ENCODE measurements at regions not wholly inside any gene's neighbourhood (a gene's known extent, or its start where the extent isn't known, plus 50 kb on each side); places are given as distances from the start of the nearest gene placed in this dataset.

DNA sequence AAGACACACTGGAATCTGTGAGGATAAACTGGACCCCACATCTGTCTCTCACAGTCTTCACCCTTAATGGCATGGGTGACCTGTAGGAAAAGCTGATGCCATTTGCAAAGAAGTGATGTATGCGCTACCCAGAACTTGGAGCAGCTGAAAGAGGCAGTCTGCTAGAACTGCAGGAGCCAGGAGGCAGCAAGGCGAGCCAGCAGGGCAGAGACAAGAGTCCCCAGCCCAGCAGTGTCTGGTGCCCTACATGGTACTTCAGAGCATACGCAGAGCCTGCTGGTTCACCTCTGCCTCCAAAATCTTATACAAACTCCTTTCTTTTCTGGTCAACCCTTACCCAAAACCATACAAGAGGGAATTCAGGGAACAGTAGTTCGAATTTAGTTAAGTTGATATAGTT lies 683.1 kb upstream of the RAB6C start:
- 71 to 77% methylated on average over 4 of the region's 4 CpGs for WGBS, 2 donors
- no peak for DNase-seq (ENCODE audit: low spot score in 2 of 2)
- H3K4me3 ChIP-seq (ENCODE audit: low read depth, poor library complexity, severe bottlenecking) = no peak overlapping the region
- intact Hi-C loops (cut with DNase I; ENCODE audit: low total_unique reads) = no loop called here
- no peak for TF ChIP-seq POLR2A (IDR thresholded peaks at IDR 0.05)
- no peak for TF ChIP-seq CTCF (IDR thresholded peaks at IDR 0.05)

DNA sequence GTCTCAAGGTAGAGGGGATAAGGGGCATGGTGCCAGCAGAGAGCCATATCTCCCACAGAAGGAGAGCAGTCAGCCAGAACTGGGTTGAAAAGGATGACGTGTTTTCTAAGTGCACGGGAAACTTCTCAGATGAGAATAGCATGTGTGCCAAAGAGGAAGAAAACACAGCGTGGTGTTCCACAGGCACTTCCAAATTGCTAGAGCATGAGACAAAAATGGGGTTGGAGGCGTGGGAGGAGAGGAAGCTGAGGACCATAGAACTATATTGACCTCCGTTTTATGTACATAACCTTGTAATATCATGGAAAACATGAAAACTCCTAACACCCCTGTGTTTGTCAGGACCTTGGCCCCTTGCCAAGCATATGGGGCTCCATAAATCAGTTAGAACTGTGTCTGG lies 682.7 kb upstream of the RAB6C start:
- DNase-seq (ENCODE audit: low spot score in 2 of 2) = no peak
- no peak overlapping the region for H3K4me3 ChIP-seq (ENCODE audit: low read depth, poor library complexity, severe bottlenecking)
- 26 to 34% methylated on average over 5 of the region's 5 CpGs for WGBS, 2 donors
- intact Hi-C loops (cut with DNase I; ENCODE audit: low total_unique reads) = no loop called here
- TF ChIP-seq CTCF (IDR thresholded peaks at IDR 0.05) (no peak), POLR2A (IDR thresholded peaks at IDR 0.05) (no peak)

DNA sequence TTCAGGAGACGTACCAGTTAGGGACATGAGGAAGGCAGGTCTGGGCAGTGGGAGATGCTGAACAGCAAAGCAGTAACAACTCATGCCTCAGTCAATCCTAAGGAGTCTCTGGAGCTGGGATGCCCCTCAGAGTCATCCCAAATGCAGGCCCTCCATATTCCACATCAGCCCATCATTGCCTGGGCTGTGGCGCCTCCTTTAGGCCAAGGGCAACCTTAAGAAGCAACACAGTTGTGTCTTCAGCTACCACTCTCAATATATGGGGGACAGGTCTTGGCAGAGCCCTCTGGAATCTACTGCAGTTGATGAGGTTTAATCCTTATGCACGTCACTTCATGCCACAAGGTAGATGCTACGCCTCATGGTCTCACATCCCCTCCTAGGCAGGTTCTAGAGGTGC lies 682.0 kb upstream of the RAB6C start:
- H3K4me3 ChIP-seq (ENCODE audit: low read depth, poor library complexity, severe bottlenecking) = no peak overlapping the region
- TF ChIP-seq POLR2A (IDR thresholded peaks at IDR 0.05) (no peak), CTCF (IDR thresholded peaks at IDR 0.05) (no peak)
- WGBS, 2 donors = 73% methylated on average over 4 of the region's 4 CpGs
- intact Hi-C loops (cut with DNase I; ENCODE audit: low total_unique reads) = no loop called here
- no peak for DNase-seq (ENCODE audit: low spot score in 2 of 2)

- DNase-seq (ENCODE audit: low spot score in 2 of 2) = no peak
- intact Hi-C loops (cut with DNase I; ENCODE audit: low total_unique reads) = no loop called here
- TF ChIP-seq POLR2A (IDR thresholded peaks at IDR 0.05) = no peak
- TF ChIP-seq CTCF (IDR thresholded peaks at IDR 0.05) = no peak
- 86 to 100% methylated on average over 2 of the region's 2 CpGs for WGBS, 2 donors
- no peak overlapping the region for H3K4me3 ChIP-seq (ENCODE audit: low read depth, poor library complexity, severe bottlenecking)
Measured at GRCh38 chr2:129299338-129299737, 680.1 kb upstream of the RAB6C start.

GRCh38 chr2:129299756-129300155 lies 679.7 kb upstream of the RAB6C start:
- TF ChIP-seq CTCF (IDR thresholded peaks at IDR 0.05) (no peak), POLR2A (IDR thresholded peaks at IDR 0.05) (no peak)
- 89 to 95% methylated on average over 8 of the region's 8 CpGs for WGBS, 2 donors
- intact Hi-C loops (cut with DNase I; ENCODE audit: low total_unique reads) = no loop called here
- no peak for DNase-seq (ENCODE audit: low spot score in 2 of 2)
- no peak overlapping the region for H3K4me3 ChIP-seq (ENCODE audit: low read depth, poor library complexity, severe bottlenecking)

- intact Hi-C loops (cut with DNase I; ENCODE audit: low total_unique reads) = no loop called here
- no peak for TF ChIP-seq CTCF (IDR thresholded peaks at IDR 0.05)
- TF ChIP-seq POLR2A (IDR thresholded peaks at IDR 0.05) = no peak
- no peak overlapping the region for H3K4me3 ChIP-seq (ENCODE audit: low read depth, poor library complexity, severe bottlenecking)
- 87 to 99% methylated on average over 6 to 9 of the region's 9 CpGs for WGBS, 2 donors
- no peak for DNase-seq (ENCODE audit: low spot score in 2 of 2)
Measured at GRCh38 chr2:129300456-129300855, 679.0 kb upstream of the RAB6C start.

All from lower leg skin (tissue), 4 donors.